Gastrocnemius medialis (tissue), 4 donors: ENCODE measurements at regions not wholly inside any gene's neighbourhood (a gene's known extent, or its start where the extent isn't known, plus 50 kb on each side); places are given as distances from the start of the nearest gene placed in this dataset.

ENCODE experiments used
- ATAC-seq, 2 donors: fragments of 150-250 bp; one replicate each; pipeline ENCODE4 v1.9.1; 2016
- DNase-seq, 2 donors: peaks; one replicate each; pipeline ENCODE4 v3.0.0-alpha.2; 2019
- H3K27ac ChIP-seq, 4 donors: fragments of 200-600 bp; sonication (generic); 1 replicate in 1 of 4; 2 replicates in 3 of 4; pipeline ENCODE4 v1.5.1; 2016 to 2018; ENCODE audit warnings: mild to moderate bottlenecking in 2 of 4, moderate library complexity in 1 of 4
- H3K27me3 ChIP-seq, 3 donors: fragments of 200-600 bp; sonication (generic) in 2 of 3; 1 replicate in 1 of 3; 2 replicates in 2 of 3; pipeline versions ENCODE4 v1.5.1 to v1.6.0; 2016 to 2019; ENCODE audit warnings: mild to moderate bottlenecking in 1 of 3, moderate library complexity in 1 of 3
- H3K36me3 ChIP-seq, 2 donors: fragments of 200-600 bp; sonication (generic) in 1 of 2; one replicate each; pipeline ENCODE4 v1.5.1; 2017 to 2018
- H3K4me1 ChIP-seq, 2 donors: fragments of 200-600 bp; sonication (generic) in 1 of 2; one replicate each; pipeline ENCODE4 v1.5.1; 2016 to 2017; ENCODE audit warnings: mild to moderate bottlenecking in 2 of 2
- H3K4me3 ChIP-seq, 4 donors: fragments of 200-600 bp; sonication (generic) in 3 of 4; 1 replicate in 1 of 4; 2 replicates in 3 of 4; pipeline ENCODE4 v1.5.1; 2016 to 2019; ENCODE audit warnings: mild to moderate bottlenecking in 2 of 4
- H3K9me3 ChIP-seq, 3 donors: fragments of 200-600 bp; sonication (generic) in 2 of 3; 1 replicate in 1 of 3; 2 replicates in 2 of 3; pipeline ENCODE4 v1.5.1; 2016 to 2019
- POLR2A ChIP-seq, 2 donors: fragments of 450-650 bp; IDR thresholded peaks; one replicate each; pipeline ENCODE4 v1.6.1; 2017; ENCODE audit warnings: antibody characterized with exemption in 2 of 2, mild to moderate bottlenecking in 2 of 2, moderate library complexity in 2 of 2
- in situ Hi-C, 4 donors: fragments of 200-750 bp; cut with MboI; loops; one replicate each; pipeline versions ENCODE4 v1.15.0 to v1.8.0; 2017; ENCODE audit warnings: low sequenced_read_pairs in 4 of 4
- intact Hi-C: fragments of 100-400 bp; cut with DNase I; formaldehyde crosslinking; loops from one replicate; pipeline ENCODE4 v1.15.1; 2023; ENCODE audit warnings: low total_unique reads
- TF ChIP-seq, protein P1 (sequence below), 5 experiments: fragments of 450-650 bp in 3 of 5; fragments of 200-600 bp in 2 of 5; sonication (generic) in 2 of 5; IDR thresholded peaks in 4 of 5; conservative IDR thresholded peaks in 1 of 5; 1 replicate in 4 of 5; 2 replicates in 1 of 5; pipeline ENCODE4 v1.5.1; 2016 to 2019; ENCODE audit warnings: antibody characterized with exemption in 5 of 5, mild to moderate bottlenecking in 3 of 5, moderate library complexity in 3 of 5

DNA sequence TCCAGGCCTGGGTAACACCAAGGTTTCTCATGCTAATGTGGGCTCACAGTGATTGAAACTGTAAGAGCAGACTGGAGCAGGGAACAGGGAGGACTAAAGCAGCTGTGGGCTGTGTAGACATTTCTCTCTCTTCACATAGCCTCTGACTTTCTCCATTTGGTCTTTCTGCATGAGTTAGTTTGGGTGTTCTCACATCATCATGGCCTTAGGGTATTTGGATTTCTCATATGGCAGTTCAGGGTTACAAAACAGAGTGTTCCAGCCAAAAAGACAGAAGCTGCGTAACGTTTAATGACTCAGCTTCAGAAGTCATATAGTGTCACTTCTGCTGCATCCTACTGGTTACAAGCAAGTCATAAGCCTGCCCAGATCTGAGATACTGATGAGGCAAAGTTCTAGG lies 52.0 kb upstream of the OSBPL8 start:
- in situ Hi-C loops: loop anchor here in 2 of 4 donors (10.0 to 25.0 kb wide), 2 partner anchors 183 to 401 kb away; no protein-coding TSS in a partner anchor
- no peaks in the 10 kb centered on the region for H3K36me3 ChIP-seq
- no peak overlapping the region for H3K4me3 ChIP-seq
- no peaks in the 10 kb centered on the region for H3K9me3 ChIP-seq
- DNase-seq (peak in 1 of 2 donors; percentile 35), ATAC-seq (peak; percentile 96 to 99)
- H3K27me3 ChIP-seq: no peaks in the 10 kb centered on the region
- TF ChIP-seq, protein P1, sequence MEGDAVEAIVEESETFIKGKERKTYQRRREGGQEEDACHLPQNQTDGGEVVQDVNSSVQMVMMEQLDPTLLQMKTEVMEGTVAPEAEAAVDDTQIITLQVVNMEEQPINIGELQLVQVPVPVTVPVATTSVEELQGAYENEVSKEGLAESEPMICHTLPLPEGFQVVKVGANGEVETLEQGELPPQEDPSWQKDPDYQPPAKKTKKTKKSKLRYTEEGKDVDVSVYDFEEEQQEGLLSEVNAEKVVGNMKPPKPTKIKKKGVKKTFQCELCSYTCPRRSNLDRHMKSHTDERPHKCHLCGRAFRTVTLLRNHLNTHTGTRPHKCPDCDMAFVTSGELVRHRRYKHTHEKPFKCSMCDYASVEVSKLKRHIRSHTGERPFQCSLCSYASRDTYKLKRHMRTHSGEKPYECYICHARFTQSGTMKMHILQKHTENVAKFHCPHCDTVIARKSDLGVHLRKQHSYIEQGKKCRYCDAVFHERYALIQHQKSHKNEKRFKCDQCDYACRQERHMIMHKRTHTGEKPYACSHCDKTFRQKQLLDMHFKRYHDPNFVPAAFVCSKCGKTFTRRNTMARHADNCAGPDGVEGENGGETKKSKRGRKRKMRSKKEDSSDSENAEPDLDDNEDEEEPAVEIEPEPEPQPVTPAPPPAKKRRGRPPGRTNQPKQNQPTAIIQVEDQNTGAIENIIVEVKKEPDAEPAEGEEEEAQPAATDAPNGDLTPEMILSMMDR (IDR thresholded peaks at IDR 0.05 in 4 of 5, conservative IDR thresholded peaks at IDR 0.05 in 1 of 5): no peak
- peak in 1 of 2 donors; percentile 16 for TF ChIP-seq POLR2A (IDR thresholded peaks at IDR 0.05)
- peak overlapping the region; percentile 61 to 70 (median 64) for H3K27ac ChIP-seq
- peaks cover 0 to 12% of the 10 kb centered on the region in 2 donors for H3K4me1 ChIP-seq
- intact Hi-C loops: no loop called here

DNA sequence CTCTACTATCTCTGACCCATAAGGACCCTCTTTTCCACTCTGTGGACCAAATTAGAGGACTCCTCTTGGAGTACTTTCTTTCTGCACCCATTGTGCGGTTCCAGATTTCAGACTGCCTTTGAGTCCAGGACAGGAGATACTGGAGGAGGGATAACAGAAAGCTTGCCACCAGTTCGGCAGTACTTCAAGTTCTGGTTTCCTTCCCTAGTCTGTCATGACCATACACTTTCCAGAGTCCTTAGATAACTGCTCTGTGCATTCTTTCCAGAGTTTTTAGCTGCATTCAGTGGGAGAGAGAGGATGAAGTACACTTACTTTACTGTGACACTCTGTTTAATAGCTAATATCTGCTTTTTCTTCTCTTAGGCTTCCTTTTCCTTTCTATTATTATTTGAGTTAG lies 54.8 kb upstream of the OSBPL8 start:
- DNase-seq (no peak), ATAC-seq (no peak)
- intact Hi-C loops: no loop called here
- in situ Hi-C loops: loop anchor here in 2 of 4 donors (10.0 to 25.0 kb wide), 2 partner anchors 180 to 398 kb away; no protein-coding TSS in a partner anchor
- no peaks in the 10 kb centered on the region for H3K36me3 ChIP-seq
- H3K4me3 ChIP-seq: no peak overlapping the region
- no peaks in the 10 kb centered on the region for H3K9me3 ChIP-seq
- H3K4me1 ChIP-seq: peaks cover 0 to 12% of the 10 kb centered on the region in 2 donors
- H3K27ac ChIP-seq: no peak overlapping the region
- TF ChIP-seq POLR2A (IDR thresholded peaks at IDR 0.05): no peak
- TF ChIP-seq, protein P1 (IDR thresholded peaks at IDR 0.05 in 4 of 5, conservative IDR thresholded peaks at IDR 0.05 in 1 of 5): no peak
- no peaks in the 10 kb centered on the region for H3K27me3 ChIP-seq

DNA sequence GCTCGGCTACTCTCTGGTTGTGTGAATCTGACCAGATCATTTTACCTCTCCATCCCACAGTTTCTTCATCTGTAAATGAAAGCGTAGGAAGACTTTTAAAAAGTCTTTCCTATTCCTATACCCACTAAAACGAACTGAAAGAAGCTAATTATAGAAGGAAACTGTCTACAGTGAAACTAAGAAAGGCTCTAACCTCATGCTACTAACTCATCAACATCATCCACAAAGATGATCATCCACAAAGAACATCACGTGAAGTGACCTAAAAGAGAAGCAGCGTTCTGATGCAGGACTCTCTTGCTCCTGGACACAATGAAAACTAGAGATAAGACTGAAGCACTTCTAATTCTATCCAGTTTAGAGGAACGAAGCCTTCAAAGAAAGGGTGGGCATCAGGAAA lies 58.5 kb upstream of the OSBPL8 start:
- H3K9me3 ChIP-seq: no peaks in the 10 kb centered on the region
- H3K4me1 ChIP-seq: peaks cover 3 to 6% of the 10 kb centered on the region in 2 donors
- H3K4me3 ChIP-seq: no peak overlapping the region
- intact Hi-C loops (no loop called here), in situ Hi-C loops (loop anchor here in 3 of 4 donors (5.0 to 25.0 kb wide), 3 partner anchors 174 to 394 kb away; no protein-coding TSS in a partner anchor)
- TF ChIP-seq, protein P1 (IDR thresholded peaks at IDR 0.05 in 4 of 5, conservative IDR thresholded peaks at IDR 0.05 in 1 of 5): no peak
- no peak for TF ChIP-seq POLR2A (IDR thresholded peaks at IDR 0.05)
- DNase-seq (no peak), ATAC-seq (no peak)
- no peak overlapping the region for H3K27ac ChIP-seq
- no peaks in the 10 kb centered on the region for H3K27me3 ChIP-seq
- H3K36me3 ChIP-seq: no peaks in the 10 kb centered on the region

DNA sequence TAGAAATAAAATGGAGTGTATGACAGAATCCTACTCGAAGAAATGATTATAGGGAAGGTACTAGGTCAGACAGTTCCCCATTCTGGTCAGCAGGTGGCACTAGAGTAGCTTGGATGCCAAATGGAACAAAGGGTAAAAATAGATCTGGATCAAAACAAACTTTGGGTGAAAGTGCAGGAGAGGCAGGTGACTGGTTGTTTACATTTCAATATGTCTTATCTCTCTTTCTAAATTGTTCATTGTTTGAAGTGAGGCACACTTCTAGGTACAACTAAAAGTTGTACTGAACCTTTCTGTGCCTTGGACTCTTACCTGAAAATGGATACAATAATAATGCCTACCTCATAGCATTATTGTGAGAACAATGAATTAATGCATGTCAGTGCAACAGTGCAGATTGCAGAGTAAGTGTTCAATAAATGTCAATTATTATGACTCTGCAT lies 62.0 kb upstream of the OSBPL8 start:
- H3K27me3 ChIP-seq: no peaks in the 10 kb centered on the region
- intact Hi-C loops (loop anchor here (1.0 kb wide), 2 partner anchors 169 to 200 kb away; no protein-coding TSS in a partner anchor), in situ Hi-C loops (loop anchor here in 2 of 4 donors (5.0 to 25.0 kb wide), 3 partner anchors 171 to 393 kb away; no protein-coding TSS in a partner anchor)
- H3K9me3 ChIP-seq: no peaks in the 10 kb centered on the region
- no peak overlapping the region for H3K4me3 ChIP-seq
- DNase-seq: peak; percentile 31 to 63
- H3K4me1 ChIP-seq: peaks cover 3 to 6% of the 10 kb centered on the region in 2 donors
- peak; percentile 93 to 94 for ATAC-seq
- TF ChIP-seq, protein P1 (IDR thresholded peaks at IDR 0.05 in 4 of 5, conservative IDR thresholded peaks at IDR 0.05 in 1 of 5): peak; percentile 91 to 98 (median 92)
- TF ChIP-seq POLR2A (IDR thresholded peaks at IDR 0.05): no peak
- H3K36me3 ChIP-seq: no peaks in the 10 kb centered on the region
- peak overlapping the region in 3 of 4 donors; percentile 10 to 56 (median 53) for H3K27ac ChIP-seq
